ENCODE measurements at regions not wholly inside any gene's neighbourhood (a gene's known extent, or its start where the extent isn't known, plus 50 kb on each side); places are given as distances from the start of the nearest gene placed in this dataset.

- H3K9me3 ChIP-seq (ENCODE audit: control insufficient read depth, insufficient read depth, low read length), result peaks cover 14% of the 10 kb centered on the region
- DNase-seq (no peak), ATAC-seq (no peak)
- Mint-ChIP-seq H3K27ac (no peak overlapping the region), H3K4me3 (no peak overlapping the region), H3K4me1 (no peaks in the 10 kb centered on the region), H3K36me3 (peaks cover 20% of the 10 kb centered on the region), H3K9me3 (peaks cover 6 to 20% of the 10 kb centered on the region in 2 donors), H3K27me3 (ENCODE audit: low read depth in 2 of 2) (no peaks in the 10 kb centered on the region)
- no peak overlapping the region for H3K27ac ChIP-seq (ENCODE audit: low read length)
- no peaks in the 10 kb centered on the region for H3K36me3 ChIP-seq (ENCODE audit: control insufficient read depth, insufficient read depth, low read length)
- H3K4me1 ChIP-seq (ENCODE audit: control insufficient read depth, insufficient read depth, low read length), result no peaks in the 10 kb centered on the region
- H3K27me3 ChIP-seq (ENCODE audit: control insufficient read depth, insufficient read depth, low read length), result no peaks in the 10 kb centered on the region
- TF ChIP-seq CTCF (IDR thresholded peaks at IDR 0.05), result no peak
- WGBS (ENCODE audit: insufficient coverage), result 79% methylated on average over 4 of the region's 4 CpGs
- intact Hi-C loops (cut with micrococcal nuclease), result no loop called here
- H3K4me3 ChIP-seq (ENCODE audit: low read length), result no peak overlapping the region
These were observed 739.9 kb downstream of the CDH11 start for GRCh38 chr16:64381979-64382378.

- TF ChIP-seq CTCF (IDR thresholded peaks at IDR 0.05), result no peak
- 85% methylated on average over 3 of the region's 3 CpGs for WGBS (ENCODE audit: insufficient coverage)
- peaks cover 12% of the 10 kb centered on the region for H3K36me3 Mint-ChIP-seq
- Histone ChIP-seq H3K36me3 (ENCODE audit: control insufficient read depth, insufficient read depth, low read length) (no peaks in the 10 kb centered on the region), H3K4me1 (ENCODE audit: control insufficient read depth, insufficient read depth, low read length) (no peaks in the 10 kb centered on the region), H3K27me3 (ENCODE audit: control insufficient read depth, insufficient read depth, low read length) (no peaks in the 10 kb centered on the region), H3K4me3 (ENCODE audit: low read length) (no peak overlapping the region), H3K27ac (ENCODE audit: low read length) (no peak overlapping the region), H3K9me3 (ENCODE audit: control insufficient read depth, insufficient read depth, low read length) (peaks cover 14% of the 10 kb centered on the region)
- H3K27me3 Mint-ChIP-seq (ENCODE audit: low read depth in 2 of 2), result no peaks in the 10 kb centered on the region
- no peak overlapping the region for H3K27ac Mint-ChIP-seq
- H3K4me1 Mint-ChIP-seq, result no peaks in the 10 kb centered on the region
- ATAC-seq (no peak), DNase-seq (no peak)
- intact Hi-C loops (cut with micrococcal nuclease), result no loop called here
- H3K9me3 Mint-ChIP-seq, result peaks cover 8 to 14% of the 10 kb centered on the region in 2 donors
- no peak overlapping the region for H3K4me3 Mint-ChIP-seq
These were observed 741.1 kb downstream of the CDH11 start for GRCh38 chr16:64380751-64381150.

GRCh38 chr16:64375391-64375980 lies 746.4 kb downstream of the CDH11 start:
- Mint-ChIP-seq H3K4me1 (no peaks in the 10 kb centered on the region), H3K9me3 (peaks cover 6 to 13% of the 10 kb centered on the region in 2 donors), H3K27ac (no peak overlapping the region), H3K4me3 (no peak overlapping the region), H3K27me3 (ENCODE audit: low read depth in 2 of 2) (no peaks in the 10 kb centered on the region), H3K36me3 (peaks cover 8% of the 10 kb centered on the region)
- 79% methylated on average over 1 of the region's 3 CpGs for WGBS (ENCODE audit: insufficient coverage)
- Histone ChIP-seq H3K27ac (ENCODE audit: low read length) (no peak overlapping the region), H3K27me3 (ENCODE audit: control insufficient read depth, insufficient read depth, low read length) (no peaks in the 10 kb centered on the region), H3K36me3 (ENCODE audit: control insufficient read depth, insufficient read depth, low read length) (no peaks in the 10 kb centered on the region), H3K4me1 (ENCODE audit: control insufficient read depth, insufficient read depth, low read length) (no peaks in the 10 kb centered on the region), H3K4me3 (ENCODE audit: low read length) (no peak overlapping the region), H3K9me3 (ENCODE audit: control insufficient read depth, insufficient read depth, low read length) (no peaks in the 10 kb centered on the region)
- intact Hi-C loops (cut with micrococcal nuclease), result no loop called here
- DNase-seq (no peak), ATAC-seq (no peak)
- TF ChIP-seq CTCF (IDR thresholded peaks at IDR 0.05), result no peak

- DNase-seq (no peak), ATAC-seq (no peak)
- WGBS (ENCODE audit: insufficient coverage), result 83% methylated on average over 1 of the region's 1 CpG
- Histone ChIP-seq H3K27me3 (ENCODE audit: control insufficient read depth, insufficient read depth, low read length) (no peaks in the 10 kb centered on the region), H3K27ac (ENCODE audit: low read length) (no peak overlapping the region), H3K4me1 (ENCODE audit: control insufficient read depth, insufficient read depth, low read length) (no peaks in the 10 kb centered on the region), H3K4me3 (ENCODE audit: low read length) (no peak overlapping the region), H3K36me3 (ENCODE audit: control insufficient read depth, insufficient read depth, low read length) (no peaks in the 10 kb centered on the region), H3K9me3 (ENCODE audit: control insufficient read depth, insufficient read depth, low read length) (no peaks in the 10 kb centered on the region)
- Mint-ChIP-seq H3K4me1 (no peaks in the 10 kb centered on the region), H3K27ac (no peak overlapping the region), H3K4me3 (no peak overlapping the region), H3K27me3 (ENCODE audit: low read depth in 2 of 2) (no peaks in the 10 kb centered on the region), H3K9me3 (peaks cover 3 to 7% of the 10 kb centered on the region in 2 donors), H3K36me3 (no peaks in the 10 kb centered on the region)
- no peak for TF ChIP-seq CTCF (IDR thresholded peaks at IDR 0.05)
- intact Hi-C loops (cut with micrococcal nuclease), result no loop called here
These were observed 751.8 kb downstream of the CDH11 start for GRCh38 chr16:64370112-64370511.

Measured in natural killer cell (primary cell).